ENCODE measurements at regions not wholly inside any gene's neighbourhood (a gene's known extent, or its start where the extent isn't known, plus 50 kb on each side); places are given as distances from the start of the nearest gene placed in this dataset.

DNA sequence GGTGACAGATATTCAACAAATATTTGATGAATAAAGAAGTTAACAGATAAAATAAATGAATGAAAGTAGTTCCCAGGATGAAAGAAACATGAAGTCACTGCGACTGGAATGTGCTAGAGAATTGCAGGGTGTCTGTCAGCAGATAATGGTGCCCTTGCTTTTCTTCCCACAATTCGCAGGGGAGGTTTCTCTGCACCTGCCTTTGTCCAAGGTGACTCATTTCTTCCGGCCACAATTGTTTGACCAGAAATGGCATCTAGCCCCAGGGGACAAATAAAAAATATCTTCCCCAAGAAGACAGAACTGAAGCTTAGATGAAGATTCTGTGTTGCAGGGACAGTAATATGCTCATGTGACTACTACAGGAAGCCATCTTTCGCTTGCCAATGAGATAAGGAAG, 316.1 kb upstream of the TBX3 start:
- no peak overlapping the region for H3K27ac ChIP-seq (ENCODE audit: insufficient read depth, low read depth, low read length, poor library complexity, severe bottlenecking)

DNA sequence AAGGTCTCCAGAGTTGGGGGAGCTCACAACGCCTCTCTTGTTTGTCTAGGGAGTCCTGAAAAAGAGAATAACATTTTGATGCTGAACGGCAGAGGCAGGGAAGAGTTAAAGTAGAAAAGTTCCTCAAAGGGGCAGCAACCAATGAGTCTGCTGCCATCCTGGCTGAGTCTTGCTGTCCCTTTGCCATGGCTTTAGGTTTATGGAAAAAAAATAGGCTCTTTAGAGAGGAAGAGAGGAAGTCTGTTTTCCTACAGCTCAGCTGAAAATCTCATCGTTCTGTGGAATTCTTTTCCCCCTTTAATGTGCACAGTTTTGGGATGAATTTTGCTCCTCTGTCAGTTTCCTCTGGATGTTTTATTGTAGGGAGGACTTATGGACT, 314.8 kb upstream of the TBX3 start:
- no peak overlapping the region for H3K27ac ChIP-seq (ENCODE audit: insufficient read depth, low read depth, low read length, poor library complexity, severe bottlenecking)
- 85% methylated on average over 3 of the region's 3 CpGs for WGBS, 2 experiments
- no peak overlapping the region for H3K4me3 ChIP-seq (ENCODE audit: insufficient read depth, low read depth, low read length)
- peaks cover 4% of the 10 kb centered on the region for H3K4me1 ChIP-seq (ENCODE audit: control insufficient read depth, insufficient read depth, low read length)
- H3K27me3 ChIP-seq (ENCODE audit: control insufficient read depth, insufficient read depth, low read length, poor library complexity, severe bottlenecking), result no peaks in the 10 kb centered on the region
- H3K9me3 ChIP-seq (ENCODE audit: control insufficient read depth, low read length), result no peaks in the 10 kb centered on the region
- H3K36me3 ChIP-seq (ENCODE audit: control insufficient read depth, insufficient read depth, low read length), result no peaks in the 10 kb centered on the region

More for the DNA sequence above, 316.1 kb upstream of the TBX3 start:
- H3K36me3 ChIP-seq (ENCODE audit: control insufficient read depth, insufficient read depth, low read length), result no peaks in the 10 kb centered on the region
- H3K4me1 ChIP-seq (ENCODE audit: control insufficient read depth, insufficient read depth, low read length), result peaks cover 4% of the 10 kb centered on the region
- H3K4me3 ChIP-seq (ENCODE audit: insufficient read depth, low read depth, low read length), result no peak overlapping the region
- no peaks in the 10 kb centered on the region for H3K9me3 ChIP-seq (ENCODE audit: control insufficient read depth, low read length)
- no peaks in the 10 kb centered on the region for H3K27me3 ChIP-seq (ENCODE audit: control insufficient read depth, insufficient read depth, low read length, poor library complexity, severe bottlenecking)
- WGBS, 2 experiments, result 84 to 87% methylated on average over 4 of the region's 4 CpGs

DNA sequence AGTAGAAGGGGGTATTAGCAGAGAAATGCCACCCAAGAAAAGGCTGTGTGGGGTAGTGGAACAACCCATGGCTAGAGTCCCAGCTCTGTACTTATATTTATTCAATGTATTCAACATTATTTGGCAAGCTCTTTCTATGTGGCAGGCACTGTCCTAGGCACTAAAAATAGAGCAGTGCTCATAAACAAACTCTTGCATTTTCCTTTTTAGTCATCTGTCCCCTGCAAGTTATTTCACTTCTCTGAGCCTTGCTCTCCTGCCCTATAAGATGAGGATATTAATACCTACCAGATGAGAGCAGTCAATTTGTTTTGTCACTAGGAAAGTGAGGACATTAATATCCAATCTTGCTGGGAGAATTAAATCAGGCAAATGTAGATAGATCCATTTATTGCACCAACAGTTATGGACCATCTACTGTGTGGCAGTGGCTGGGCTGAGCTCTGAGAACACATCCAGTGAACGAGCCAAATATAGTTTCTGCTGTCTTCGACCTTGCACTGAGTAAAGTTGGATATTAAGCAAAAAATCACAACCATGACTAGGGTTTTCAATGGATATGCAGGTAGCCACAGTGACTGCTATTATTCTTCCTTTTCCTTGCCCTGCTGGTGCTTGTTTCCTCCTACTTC, 314.3 kb upstream of the TBX3 start:
- 93 to 97% methylated on average over 2 of the region's 2 CpGs for WGBS, 2 experiments
- Histone ChIP-seq H3K4me3 (ENCODE audit: insufficient read depth, low read depth, low read length) (no peak overlapping the region), H3K27ac (ENCODE audit: insufficient read depth, low read depth, low read length, poor library complexity, severe bottlenecking) (no peak overlapping the region), H3K36me3 (ENCODE audit: control insufficient read depth, insufficient read depth, low read length) (no peaks in the 10 kb centered on the region), H3K9me3 (ENCODE audit: control insufficient read depth, low read length) (no peaks in the 10 kb centered on the region), H3K27me3 (ENCODE audit: control insufficient read depth, insufficient read depth, low read length, poor library complexity, severe bottlenecking) (no peaks in the 10 kb centered on the region), H3K4me1 (ENCODE audit: control insufficient read depth, insufficient read depth, low read length) (peaks cover 4% of the 10 kb centered on the region)

DNA sequence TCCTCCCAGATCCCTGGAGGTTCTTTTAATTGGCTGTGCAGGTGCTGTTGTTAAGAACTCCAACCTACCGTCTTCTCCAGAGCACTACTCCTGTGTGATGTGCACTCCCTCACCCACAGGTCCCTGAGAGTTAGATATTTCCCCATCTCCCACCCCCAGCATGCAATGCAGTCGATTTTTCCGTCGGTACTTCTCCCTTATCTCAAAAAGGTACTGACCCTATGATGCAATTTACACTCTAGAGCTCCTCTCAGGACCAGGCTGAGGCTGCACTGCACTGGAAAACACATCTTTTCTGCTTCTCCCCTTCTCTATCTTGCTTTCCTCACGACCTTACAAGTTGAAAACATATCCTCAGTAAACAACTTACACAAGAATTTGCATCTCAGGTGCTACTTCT, 312.4 kb upstream of the TBX3 start:
- Histone ChIP-seq H3K27me3 (ENCODE audit: control insufficient read depth, insufficient read depth, low read length, poor library complexity, severe bottlenecking) (no peaks in the 10 kb centered on the region), H3K4me1 (ENCODE audit: control insufficient read depth, insufficient read depth, low read length) (peaks cover 1% of the 10 kb centered on the region), H3K9me3 (ENCODE audit: control insufficient read depth, low read length) (no peaks in the 10 kb centered on the region), H3K27ac (ENCODE audit: insufficient read depth, low read depth, low read length, poor library complexity, severe bottlenecking) (no peak overlapping the region), H3K4me3 (ENCODE audit: insufficient read depth, low read depth, low read length) (no peak overlapping the region), H3K36me3 (ENCODE audit: control insufficient read depth, insufficient read depth, low read length) (no peaks in the 10 kb centered on the region)
- WGBS, 2 experiments, result 87 to 90% methylated on average over 5 of the region's 5 CpGs

DNA sequence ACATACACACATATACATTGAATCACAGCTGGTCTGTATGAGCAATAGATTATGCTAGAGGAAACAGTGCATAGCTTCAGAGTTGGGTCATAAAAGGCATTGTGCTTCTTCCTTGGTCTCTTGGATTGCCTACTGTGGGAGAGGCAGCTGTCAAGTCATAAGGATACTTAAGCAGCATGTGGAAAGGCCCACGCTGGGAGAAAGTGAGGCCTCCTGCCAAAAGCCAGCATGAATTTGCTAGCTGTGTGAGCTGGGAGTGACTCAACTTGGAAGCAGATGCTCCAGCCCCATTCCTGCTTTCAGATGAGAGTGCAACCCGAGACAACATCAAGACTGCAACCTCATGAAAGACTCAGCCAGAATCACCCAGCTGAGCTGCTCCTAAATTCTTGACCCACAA, 311.9 kb upstream of the TBX3 start:
- no peaks in the 10 kb centered on the region for H3K9me3 ChIP-seq (ENCODE audit: control insufficient read depth, low read length)
- H3K27ac ChIP-seq (ENCODE audit: insufficient read depth, low read depth, low read length, poor library complexity, severe bottlenecking), result no peak overlapping the region
- WGBS, 2 experiments, result 79 to 85% methylated on average over 2 of the region's 2 CpGs
- H3K36me3 ChIP-seq (ENCODE audit: control insufficient read depth, insufficient read depth, low read length), result no peaks in the 10 kb centered on the region
- H3K4me1 ChIP-seq (ENCODE audit: control insufficient read depth, insufficient read depth, low read length), result no peaks in the 10 kb centered on the region
- no peaks in the 10 kb centered on the region for H3K27me3 ChIP-seq (ENCODE audit: control insufficient read depth, insufficient read depth, low read length, poor library complexity, severe bottlenecking)
- no peak overlapping the region for H3K4me3 ChIP-seq (ENCODE audit: insufficient read depth, low read depth, low read length)

DNA sequence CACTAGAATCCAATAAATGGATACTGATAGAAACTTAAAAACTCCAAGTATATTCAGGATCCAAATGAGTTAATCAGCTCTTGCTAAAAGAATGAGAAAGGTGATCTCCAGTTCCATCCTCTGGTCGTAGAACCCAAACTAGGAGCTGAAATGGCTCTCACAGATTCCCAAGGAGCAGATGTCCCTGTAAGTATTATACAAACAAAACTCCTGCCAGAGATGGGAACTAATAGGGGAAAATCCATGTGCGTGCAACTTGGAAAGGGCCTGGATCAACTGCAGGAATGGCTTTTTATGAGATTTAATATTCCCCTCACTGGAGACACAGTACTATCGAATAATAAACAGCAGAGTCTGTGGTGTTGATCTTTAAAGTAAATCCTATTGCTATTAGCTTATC, 309.2 kb upstream of the TBX3 start:
- no peak overlapping the region for H3K4me3 ChIP-seq (ENCODE audit: insufficient read depth, low read depth, low read length)
- no peak overlapping the region for H3K27ac ChIP-seq (ENCODE audit: insufficient read depth, low read depth, low read length, poor library complexity, severe bottlenecking)
- no peaks in the 10 kb centered on the region for H3K36me3 ChIP-seq (ENCODE audit: control insufficient read depth, insufficient read depth, low read length)
- H3K4me1 ChIP-seq (ENCODE audit: control insufficient read depth, insufficient read depth, low read length), result no peaks in the 10 kb centered on the region
- 85 to 92% methylated on average over 2 to 3 of the region's 3 CpGs for WGBS, 2 experiments
- H3K9me3 ChIP-seq (ENCODE audit: control insufficient read depth, low read length), result no peaks in the 10 kb centered on the region
- H3K27me3 ChIP-seq (ENCODE audit: control insufficient read depth, insufficient read depth, low read length, poor library complexity, severe bottlenecking), result no peaks in the 10 kb centered on the region

DNA sequence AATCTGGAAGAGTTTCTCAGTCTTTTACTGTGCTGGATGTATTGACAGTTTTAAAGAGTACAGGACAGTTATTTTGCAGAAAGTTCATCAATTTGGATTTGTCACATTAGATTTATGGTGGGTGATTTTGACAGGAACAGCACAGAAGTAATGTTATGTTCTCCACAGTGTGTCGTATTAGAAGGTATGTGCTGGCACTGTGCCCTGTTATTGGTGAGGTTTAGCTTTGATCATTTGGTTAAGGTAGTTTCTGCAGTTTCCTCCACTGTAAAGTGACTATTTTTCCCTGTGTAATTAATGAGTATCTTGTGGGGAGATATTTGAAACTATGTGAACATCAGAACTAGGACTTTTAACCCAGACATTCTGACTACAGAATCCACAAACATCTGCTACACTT, 308.5 kb upstream of the TBX3 start:
- Histone ChIP-seq H3K27ac (ENCODE audit: insufficient read depth, low read depth, low read length, poor library complexity, severe bottlenecking) (no peak overlapping the region), H3K4me1 (ENCODE audit: control insufficient read depth, insufficient read depth, low read length) (no peaks in the 10 kb centered on the region), H3K27me3 (ENCODE audit: control insufficient read depth, insufficient read depth, low read length, poor library complexity, severe bottlenecking) (no peaks in the 10 kb centered on the region), H3K4me3 (ENCODE audit: insufficient read depth, low read depth, low read length) (no peak overlapping the region), H3K9me3 (ENCODE audit: control insufficient read depth, low read length) (no peaks in the 10 kb centered on the region), H3K36me3 (ENCODE audit: control insufficient read depth, insufficient read depth, low read length) (no peaks in the 10 kb centered on the region)
- WGBS, 2 experiments, result 85 to 89% methylated on average over 1 of the region's 1 CpG

DNA sequence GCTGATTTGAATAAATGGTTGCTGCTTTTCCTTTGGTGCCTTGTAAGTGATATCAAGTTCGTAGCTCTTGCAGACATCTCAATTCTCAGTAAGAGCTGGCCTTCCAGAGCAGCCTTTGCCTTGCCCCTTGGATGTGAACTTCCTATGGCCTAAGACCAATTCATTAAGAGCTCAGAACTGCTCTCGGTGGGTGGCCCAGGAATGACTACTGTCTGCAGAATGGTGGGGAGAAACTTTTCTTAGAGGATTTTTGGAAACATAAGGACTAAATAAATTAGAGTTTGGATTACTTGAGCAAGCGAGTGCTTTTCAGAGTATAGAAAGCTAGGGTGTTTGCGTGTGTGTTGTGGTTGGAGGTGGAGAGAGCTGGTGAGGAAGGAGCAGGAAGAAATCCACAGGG, 306.4 kb upstream of the TBX3 start:
- H3K4me3 ChIP-seq (ENCODE audit: insufficient read depth, low read depth, low read length), result no peak overlapping the region
- no peaks in the 10 kb centered on the region for H3K4me1 ChIP-seq (ENCODE audit: control insufficient read depth, insufficient read depth, low read length)
- H3K36me3 ChIP-seq (ENCODE audit: control insufficient read depth, insufficient read depth, low read length), result no peaks in the 10 kb centered on the region
- H3K27me3 ChIP-seq (ENCODE audit: control insufficient read depth, insufficient read depth, low read length, poor library complexity, severe bottlenecking), result no peaks in the 10 kb centered on the region
- 89 to 94% methylated on average over 4 of the region's 4 CpGs for WGBS, 2 experiments
- no peaks in the 10 kb centered on the region for H3K9me3 ChIP-seq (ENCODE audit: control insufficient read depth, low read length)
- no peak overlapping the region for H3K27ac ChIP-seq (ENCODE audit: insufficient read depth, low read depth, low read length, poor library complexity, severe bottlenecking)

DNA sequence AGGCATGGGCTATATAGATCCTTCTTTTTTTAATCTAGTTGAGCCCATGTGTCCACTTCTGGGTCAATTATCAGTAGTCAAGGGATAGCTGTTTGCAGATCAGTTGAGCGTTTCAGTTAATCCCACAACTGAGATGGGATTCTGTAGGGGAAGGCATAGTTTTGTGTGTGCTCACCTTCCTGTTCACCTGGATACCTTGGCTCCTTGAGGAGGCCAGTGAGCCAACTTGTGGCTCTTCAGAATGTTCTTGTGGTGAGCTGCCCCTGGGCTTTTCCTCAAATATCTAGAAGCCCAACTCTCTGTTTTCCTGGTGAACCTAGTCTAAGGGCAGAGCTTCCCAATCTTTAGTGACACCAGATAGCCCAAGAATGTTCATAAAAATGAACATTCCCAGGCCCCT, 302.9 kb upstream of the TBX3 start:
- H3K27ac ChIP-seq (ENCODE audit: insufficient read depth, low read depth, low read length, poor library complexity, severe bottlenecking), result no peak overlapping the region
- no peaks in the 10 kb centered on the region for H3K9me3 ChIP-seq (ENCODE audit: control insufficient read depth, low read length)
- no peaks in the 10 kb centered on the region for H3K4me1 ChIP-seq (ENCODE audit: control insufficient read depth, insufficient read depth, low read length)
- H3K27me3 ChIP-seq (ENCODE audit: control insufficient read depth, insufficient read depth, low read length, poor library complexity, severe bottlenecking), result no peaks in the 10 kb centered on the region
- H3K4me3 ChIP-seq (ENCODE audit: insufficient read depth, low read depth, low read length), result no peak overlapping the region
- no peaks in the 10 kb centered on the region for H3K36me3 ChIP-seq (ENCODE audit: control insufficient read depth, insufficient read depth, low read length)
- WGBS, 2 experiments, result 95% methylated on average over 1 of the region's 1 CpG

DNA sequence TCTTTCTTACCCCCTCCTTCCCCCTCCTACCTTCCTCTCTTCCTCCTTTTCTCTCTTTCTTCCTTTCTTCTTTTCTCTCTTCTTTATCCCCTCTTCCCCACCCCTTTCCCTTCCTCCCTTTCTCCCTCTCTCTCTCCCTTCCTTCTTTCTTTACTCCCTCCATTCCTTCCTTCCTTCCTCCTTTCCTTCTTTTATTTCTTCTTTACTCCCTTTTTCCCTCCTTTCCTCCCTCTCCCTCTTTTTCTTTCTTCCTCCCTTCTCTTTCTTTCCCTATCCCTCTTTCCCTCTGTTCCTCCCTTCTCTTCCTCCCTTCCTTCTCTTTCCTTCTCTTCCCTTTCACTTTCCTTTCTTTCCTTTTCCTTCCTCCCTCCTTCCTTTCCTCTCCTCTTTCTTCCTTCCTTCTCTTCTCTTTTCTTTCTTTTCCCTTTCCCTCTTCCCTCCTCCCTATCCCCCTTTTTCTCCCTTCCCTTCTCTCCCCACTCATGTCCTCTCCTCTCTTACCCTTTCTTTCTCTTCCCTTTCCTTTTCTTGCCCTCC, 302.3 kb upstream of the TBX3 start:
- H3K36me3 ChIP-seq (ENCODE audit: control insufficient read depth, insufficient read depth, low read length), result no peaks in the 10 kb centered on the region
- no peaks in the 10 kb centered on the region for H3K4me1 ChIP-seq (ENCODE audit: control insufficient read depth, insufficient read depth, low read length)
- H3K27me3 ChIP-seq (ENCODE audit: control insufficient read depth, insufficient read depth, low read length, poor library complexity, severe bottlenecking), result no peaks in the 10 kb centered on the region
- no peak overlapping the region for H3K4me3 ChIP-seq (ENCODE audit: insufficient read depth, low read depth, low read length)
- H3K9me3 ChIP-seq (ENCODE audit: control insufficient read depth, low read length), result no peaks in the 10 kb centered on the region
- no peak overlapping the region for H3K27ac ChIP-seq (ENCODE audit: insufficient read depth, low read depth, low read length, poor library complexity, severe bottlenecking)

DNA sequence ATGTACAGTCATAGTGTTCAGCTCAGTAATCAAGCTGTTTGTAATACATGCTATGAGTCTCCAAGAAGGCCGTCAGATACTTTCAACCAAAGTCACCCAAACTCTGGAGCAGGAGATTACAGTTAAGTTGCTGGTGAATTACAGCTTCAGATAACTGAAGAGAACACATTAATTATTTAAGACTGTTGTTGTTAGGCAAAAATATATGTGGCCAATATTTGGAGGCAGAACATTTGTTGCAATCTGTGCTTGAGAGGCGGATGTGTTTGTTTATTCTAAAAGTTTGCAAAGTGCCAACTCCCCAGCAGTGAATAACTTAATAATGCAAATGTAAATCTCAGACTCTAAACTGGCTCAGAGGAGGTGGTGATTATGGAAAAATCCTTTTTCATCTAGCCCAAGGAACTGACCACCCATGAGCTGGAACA, 300.7 kb upstream of the TBX3 start:
- Histone ChIP-seq H3K4me1 (ENCODE audit: control insufficient read depth, insufficient read depth, low read length) (no peaks in the 10 kb centered on the region), H3K27ac (ENCODE audit: insufficient read depth, low read depth, low read length, poor library complexity, severe bottlenecking) (no peak overlapping the region), H3K36me3 (ENCODE audit: control insufficient read depth, insufficient read depth, low read length) (no peaks in the 10 kb centered on the region), H3K4me3 (ENCODE audit: insufficient read depth, low read depth, low read length) (no peak overlapping the region), H3K9me3 (ENCODE audit: control insufficient read depth, low read length) (no peaks in the 10 kb centered on the region), H3K27me3 (ENCODE audit: control insufficient read depth, insufficient read depth, low read length, poor library complexity, severe bottlenecking) (no peaks in the 10 kb centered on the region)
- WGBS, 2 experiments, result 90 to 95% methylated on average over 2 of the region's 2 CpGs
